ENCODE measurements at regions not wholly inside any gene's neighbourhood (a gene's known extent, or its start where the extent isn't known, plus 50 kb on each side); places are given as distances from the start of the nearest gene placed in this dataset.

DNA sequence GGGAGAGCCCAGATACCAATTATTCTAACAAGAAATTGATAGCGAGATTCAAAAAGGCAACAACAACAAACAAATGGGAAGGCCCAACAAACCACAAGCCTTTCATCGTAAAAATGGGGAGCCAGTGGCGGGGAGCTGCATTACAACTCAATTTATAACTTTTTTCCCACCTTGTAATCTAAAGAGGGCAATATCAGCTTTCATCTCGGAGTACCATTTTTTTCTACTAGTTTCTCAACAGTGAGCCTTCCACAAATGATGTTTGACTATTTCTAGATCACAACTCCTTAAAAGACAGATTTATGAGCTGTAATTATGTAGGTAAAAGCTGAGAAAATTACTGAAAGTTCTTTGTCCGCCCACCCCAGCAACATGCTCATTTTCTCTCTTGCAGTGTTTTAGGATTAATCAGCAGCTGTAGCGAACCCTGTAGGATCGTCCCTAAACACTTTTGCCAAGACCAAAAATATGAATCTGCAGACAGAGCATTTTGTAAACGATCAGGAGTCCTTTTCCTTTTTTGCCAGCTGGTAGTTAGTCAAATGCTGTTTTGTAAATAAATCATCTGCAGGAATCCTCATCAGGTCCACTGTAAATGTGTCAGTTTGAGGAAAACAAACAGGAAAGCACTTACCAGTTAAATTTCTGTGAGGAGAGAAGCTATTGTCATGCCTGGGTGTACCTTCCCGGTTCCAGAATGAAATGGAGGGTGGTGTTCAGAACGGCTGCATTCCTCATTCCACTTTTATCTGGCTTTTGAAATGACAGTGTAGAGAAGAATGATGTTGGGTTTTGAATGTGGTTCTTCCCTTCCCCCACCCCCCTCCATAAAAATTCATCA is 53.2 kb downstream of the EEF1B2 start:
- DNase-seq: no peak

GRCh38 chr2:206213514-206213845 is 53.8 kb downstream of the EEF1B2 start:
- no peak for DNase-seq

GRCh38 chr2:206217166-206217565 is 57.3 kb upstream of the ZDBF2 start:
- no peak for DNase-seq

DNA sequence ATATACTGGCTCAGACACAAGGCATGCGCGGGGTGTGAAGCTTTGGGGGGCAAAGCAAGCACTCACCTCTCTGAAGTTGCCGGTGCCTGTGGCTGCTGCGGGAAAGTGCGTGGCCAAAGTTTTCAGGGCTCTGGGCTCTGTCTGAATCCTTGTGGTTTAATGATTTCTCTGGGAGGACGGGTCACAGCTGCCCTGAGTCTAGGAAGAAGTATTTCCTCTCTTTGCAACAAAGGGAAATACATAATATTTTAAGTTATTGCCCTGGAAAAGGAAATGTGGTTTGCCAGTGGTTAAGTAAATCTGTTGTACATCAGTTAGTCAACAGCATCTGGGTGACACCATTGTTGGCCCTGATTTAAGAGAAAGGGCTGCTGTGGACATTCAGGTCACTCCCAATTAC is 56.7 kb upstream of the ZDBF2 start:
- no peak for DNase-seq

- DNase-seq: no peak
Measured at GRCh38 chr2:206218156-206218555, 56.3 kb upstream of the ZDBF2 start.

DNA sequence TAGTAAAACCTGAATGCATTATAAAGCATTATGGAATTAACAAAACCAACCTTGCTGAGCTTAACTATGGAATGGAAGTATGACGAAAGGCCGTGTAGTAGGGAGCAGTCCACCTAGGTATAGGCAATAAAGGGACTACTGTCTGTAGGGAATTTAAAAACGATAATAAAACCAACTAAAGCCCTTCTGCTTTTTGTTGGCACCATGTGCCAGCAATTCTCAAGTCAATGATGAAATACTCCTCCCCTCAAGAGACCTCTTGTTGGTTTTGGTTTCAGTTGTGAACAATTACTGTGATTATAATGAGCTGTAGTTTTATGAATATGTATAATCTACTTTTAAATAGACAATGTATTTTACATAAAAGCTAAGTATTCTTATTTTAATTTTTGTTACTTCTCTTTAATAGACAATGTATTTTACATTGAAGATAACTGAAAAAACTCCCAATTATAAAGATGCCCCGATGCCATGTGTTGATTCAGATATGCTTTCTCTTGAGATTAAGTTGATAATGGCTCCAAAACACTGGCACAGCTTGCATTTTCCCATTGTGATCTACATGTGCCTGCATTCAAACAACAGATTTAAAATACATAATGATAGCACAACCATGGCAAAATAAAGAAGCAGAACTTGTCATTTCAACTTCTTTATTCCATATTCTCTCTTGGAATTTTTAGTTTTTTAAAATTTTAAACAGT is 55.5 kb upstream of the ZDBF2 start:
- peak in 1 of 2 donors; percentile 15 for DNase-seq

DNA sequence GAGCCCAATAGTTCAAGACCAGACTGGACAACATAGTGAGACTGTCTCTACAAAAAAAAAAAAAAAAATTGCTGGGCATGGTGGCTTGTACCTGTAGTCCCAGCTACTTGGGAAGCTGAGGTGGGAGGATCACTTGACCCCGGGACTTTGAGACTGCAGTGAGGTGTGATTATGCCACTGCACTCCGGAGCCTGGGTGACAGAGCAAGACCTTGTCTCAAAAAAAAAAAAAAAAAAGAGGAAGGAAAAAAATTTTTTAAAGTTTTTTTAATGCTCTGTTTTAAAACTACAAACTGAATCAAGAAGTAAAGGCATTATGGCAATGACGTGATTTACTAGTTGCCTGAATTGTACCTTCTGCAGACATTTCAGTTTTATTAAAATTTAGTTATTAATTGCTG is 54.5 kb upstream of the ZDBF2 start:
- no peak for DNase-seq

DNA sequence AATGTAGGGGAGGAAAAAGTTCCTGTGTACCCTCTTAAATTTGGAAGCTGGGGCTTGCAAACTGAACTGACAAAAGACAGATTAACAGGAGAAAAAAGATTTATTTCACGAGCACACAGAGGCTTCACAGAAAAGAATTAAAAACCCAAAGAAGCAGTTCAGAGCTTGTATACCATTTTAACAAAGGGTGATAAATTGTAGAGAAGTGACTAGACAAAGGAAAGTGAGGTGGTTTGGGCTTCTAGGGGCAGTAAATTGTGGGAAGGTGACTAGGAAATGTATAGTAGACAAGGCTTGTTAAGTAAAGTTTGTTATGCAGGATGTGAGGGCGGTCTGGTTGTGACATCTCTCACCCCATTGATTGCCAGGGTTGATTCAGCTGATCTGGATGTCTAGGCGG is 53.5 kb upstream of the ZDBF2 start:
- DNase-seq: no peak
